GM12873 (cell line): ENCODE measurements at regions not wholly inside any gene's neighbourhood (a gene's known extent, or its start where the extent isn't known, plus 50 kb on each side); places are given as distances from the start of the nearest gene placed in this dataset.

ENCODE experiments used
- TF ChIP-seq, protein P1 (sequence below): IDR thresholded peaks from 2 replicates; pipeline ENCODE4 v1.5.1; 2012; ENCODE audit warnings: low read depth, mild to moderate bottlenecking, moderate library complexity, low read length, control low read depth; ENCODE audit not compliant: insufficient read depth; ENCODE audit errors: missing control alignments

- TF ChIP-seq, protein P1, sequence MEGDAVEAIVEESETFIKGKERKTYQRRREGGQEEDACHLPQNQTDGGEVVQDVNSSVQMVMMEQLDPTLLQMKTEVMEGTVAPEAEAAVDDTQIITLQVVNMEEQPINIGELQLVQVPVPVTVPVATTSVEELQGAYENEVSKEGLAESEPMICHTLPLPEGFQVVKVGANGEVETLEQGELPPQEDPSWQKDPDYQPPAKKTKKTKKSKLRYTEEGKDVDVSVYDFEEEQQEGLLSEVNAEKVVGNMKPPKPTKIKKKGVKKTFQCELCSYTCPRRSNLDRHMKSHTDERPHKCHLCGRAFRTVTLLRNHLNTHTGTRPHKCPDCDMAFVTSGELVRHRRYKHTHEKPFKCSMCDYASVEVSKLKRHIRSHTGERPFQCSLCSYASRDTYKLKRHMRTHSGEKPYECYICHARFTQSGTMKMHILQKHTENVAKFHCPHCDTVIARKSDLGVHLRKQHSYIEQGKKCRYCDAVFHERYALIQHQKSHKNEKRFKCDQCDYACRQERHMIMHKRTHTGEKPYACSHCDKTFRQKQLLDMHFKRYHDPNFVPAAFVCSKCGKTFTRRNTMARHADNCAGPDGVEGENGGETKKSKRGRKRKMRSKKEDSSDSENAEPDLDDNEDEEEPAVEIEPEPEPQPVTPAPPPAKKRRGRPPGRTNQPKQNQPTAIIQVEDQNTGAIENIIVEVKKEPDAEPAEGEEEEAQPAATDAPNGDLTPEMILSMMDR = no peak
Measured at GRCh38 chr2:14197293-14197692, 435.2 kb upstream of the LRATD1 start.

- TF ChIP-seq, protein P1 = no peak
Measured at GRCh38 chr2:14199040-14199439, 433.5 kb upstream of the LRATD1 start.

GRCh38 chr2:14219306-14219705 lies 413.2 kb upstream of the LRATD1 start:
- TF ChIP-seq, protein P1 = no peak

- TF ChIP-seq, protein P1 = no peak
Measured at GRCh38 chr2:14220101-14220500, 412.4 kb upstream of the LRATD1 start.

GRCh38 chr2:14221466-14221865 lies 411.1 kb upstream of the LRATD1 start:
- TF ChIP-seq, protein P1 = no peak

DNA sequence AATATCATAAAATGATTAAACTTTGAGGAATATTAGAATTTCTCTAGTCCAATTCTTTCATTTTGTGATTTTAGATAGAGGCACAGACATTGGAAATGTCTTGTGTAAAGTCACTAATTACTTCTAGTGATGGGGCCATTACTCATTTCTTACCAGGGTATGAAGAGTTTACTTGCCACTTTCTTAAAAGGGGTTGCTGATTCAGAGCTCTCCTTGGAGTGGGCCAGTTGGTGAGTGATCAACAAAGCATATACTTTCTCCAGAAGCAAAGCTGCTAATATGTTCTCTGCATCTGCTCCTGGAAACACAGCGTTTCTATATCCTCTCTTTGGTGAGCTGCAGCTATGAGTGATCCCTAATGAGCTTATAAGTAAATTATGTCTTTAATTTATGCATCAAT lies 408.9 kb upstream of the LRATD1 start:
- TF ChIP-seq, protein P1 = no peak

- TF ChIP-seq, protein P1 = no peak
Measured at GRCh38 chr2:14231391-14231898, 401.1 kb upstream of the LRATD1 start.
